GM23248 (cell line): ENCODE measurements at regions not wholly inside any gene's neighbourhood (a gene's known extent, or its start where the extent isn't known, plus 50 kb on each side); places are given as distances from the start of the nearest gene placed in this dataset.
A peak's percentile ranks its signal among the peaks of the same experiment; 100 is the strongest.

Source experiments
- DNase-seq: peaks from one replicate; pipeline ENCODE4 v3.0.0-alpha.2; 2015
- H2AFZ ChIP-seq: fragments of 200-600 bp; sonication (generic); 2 replicates; pipeline ENCODE4 v1.6.1; 2016; ENCODE audit warnings: antibody characterized with exemption
- H3F3A ChIP-seq: fragments of 200-600 bp; sonication (generic); 2 replicates; pipeline ENCODE4 v1.6.1; 2016; ENCODE audit warnings: mild to moderate bottlenecking, antibody characterized with exemption, mixed run types; ENCODE audit not compliant: insufficient read depth
- H3K27ac ChIP-seq: fragments of 200-600 bp; sonication (generic); 2 replicates; pipeline ENCODE4 v1.5.1; 2016; ENCODE audit warnings: mild to moderate bottlenecking
- H3K27me3 ChIP-seq: fragments of 200-600 bp; sonication (generic); replicated peaks from 2 replicates; pipeline ENCODE4 v1.6.1; 2016; ENCODE audit warnings: mild to moderate bottlenecking; ENCODE audit not compliant: insufficient read depth
- H3K36me3 ChIP-seq: fragments of 200-600 bp; sonication (generic); 2 replicates; pipeline ENCODE4 v1.6.1; 2016; ENCODE audit warnings: low read depth, mild to moderate bottlenecking
- H3K4me1 ChIP-seq: fragments of 200-600 bp; sonication (generic); 2 replicates; pipeline ENCODE4 v1.6.1; 2016; ENCODE audit warnings: mild to moderate bottlenecking; ENCODE audit not compliant: insufficient read depth
- H3K4me2 ChIP-seq: fragments of 200-600 bp; sonication (generic); one replicate; pipeline ENCODE4 v1.6.1; 2016; ENCODE audit warnings: mild to moderate bottlenecking; ENCODE audit not compliant: unreplicated experiment
- H3K4me3 ChIP-seq: fragments of 200-600 bp; sonication (generic); 2 replicates; pipeline ENCODE4 v1.5.1; 2016; ENCODE audit warnings: mild to moderate bottlenecking
- H3K79me2 ChIP-seq: fragments of 200-600 bp; sonication (generic); 2 replicates; pipeline ENCODE4 v1.6.1; 2016; ENCODE audit warnings: mild to moderate bottlenecking; ENCODE audit not compliant: insufficient read depth
- H3K9ac ChIP-seq: fragments of 200-600 bp; sonication (generic); 2 replicates; pipeline ENCODE4 v1.6.1; 2016; ENCODE audit warnings: mild to moderate bottlenecking
- H3K9me2 ChIP-seq: fragments of 200-600 bp; sonication (generic); 2 replicates; pipeline ENCODE4 v1.6.1; 2016; ENCODE audit warnings: mixed run types, mild to moderate bottlenecking, moderate library complexity; ENCODE audit not compliant: insufficient read depth
- H3K9me3 ChIP-seq: fragments of 200-600 bp; sonication (generic); one replicate; pipeline ENCODE4 v1.6.1; 2017; ENCODE audit warnings: low read depth
- H4K20me1 ChIP-seq: fragments of 200-600 bp; sonication (generic); 2 replicates; pipeline ENCODE4 v1.6.0; 2016; ENCODE audit not compliant: insufficient read depth
- EZH2 ChIP-seq: fragments of 200-600 bp; sonication (generic); IDR thresholded peaks from 2 replicates; pipeline ENCODE4 v1.6.1; 2018; ENCODE audit warnings: antibody characterized with exemption, mild to moderate bottlenecking; ENCODE audit not compliant: insufficient read depth, poor library complexity, severe bottlenecking
- EZH2phosphoT487 ChIP-seq: fragments of 200-600 bp; sonication (generic); IDR thresholded peaks from 2 replicates; pipeline ENCODE4 v1.6.1; 2018; ENCODE audit warnings: antibody characterized with exemption, moderate library complexity, mild to moderate bottlenecking, low read depth; ENCODE audit not compliant: insufficient read depth
- WGBS, 2 experiments: methylation state at CpG; one replicate each; pipeline ENCODE4 v1.1.6; 2015 to 2017; ENCODE audit warnings: low lambda C conversion rate in 2 of 2, low coverage in 1 of 2; ENCODE audit errors: missing lambda C conversion rate in 2 of 2; 5-methylcytosine and 5-hydroxymethylcytosine counted together
- in situ Hi-C: fragments of 300-500 bp; cut with MboI; formaldehyde crosslinking; loops from 2 replicates; pipeline ENCODE4 v1.15.0; 2020

DNA sequence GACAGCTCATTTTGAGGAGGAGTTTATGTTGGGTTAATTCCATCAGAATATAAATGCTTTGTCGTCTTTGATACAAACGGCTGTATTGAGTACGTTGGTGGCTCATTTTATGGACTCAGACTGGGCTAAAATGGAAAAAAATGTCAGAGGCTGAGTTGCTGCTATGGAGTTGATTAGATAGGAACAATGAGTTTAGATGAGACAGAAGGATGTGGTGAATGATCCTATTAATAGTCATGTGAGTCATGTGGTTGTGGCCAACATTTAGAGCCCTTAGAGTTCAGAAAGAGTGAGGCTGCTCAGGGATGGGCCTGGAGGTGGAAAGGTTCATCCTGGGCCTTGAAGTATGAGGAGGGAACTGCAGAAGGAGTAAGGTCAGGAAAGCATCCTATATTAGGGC, 434.2 kb downstream of the MEIS1 start:
- H2AFZ ChIP-seq, result no peak overlapping the region

DNA sequence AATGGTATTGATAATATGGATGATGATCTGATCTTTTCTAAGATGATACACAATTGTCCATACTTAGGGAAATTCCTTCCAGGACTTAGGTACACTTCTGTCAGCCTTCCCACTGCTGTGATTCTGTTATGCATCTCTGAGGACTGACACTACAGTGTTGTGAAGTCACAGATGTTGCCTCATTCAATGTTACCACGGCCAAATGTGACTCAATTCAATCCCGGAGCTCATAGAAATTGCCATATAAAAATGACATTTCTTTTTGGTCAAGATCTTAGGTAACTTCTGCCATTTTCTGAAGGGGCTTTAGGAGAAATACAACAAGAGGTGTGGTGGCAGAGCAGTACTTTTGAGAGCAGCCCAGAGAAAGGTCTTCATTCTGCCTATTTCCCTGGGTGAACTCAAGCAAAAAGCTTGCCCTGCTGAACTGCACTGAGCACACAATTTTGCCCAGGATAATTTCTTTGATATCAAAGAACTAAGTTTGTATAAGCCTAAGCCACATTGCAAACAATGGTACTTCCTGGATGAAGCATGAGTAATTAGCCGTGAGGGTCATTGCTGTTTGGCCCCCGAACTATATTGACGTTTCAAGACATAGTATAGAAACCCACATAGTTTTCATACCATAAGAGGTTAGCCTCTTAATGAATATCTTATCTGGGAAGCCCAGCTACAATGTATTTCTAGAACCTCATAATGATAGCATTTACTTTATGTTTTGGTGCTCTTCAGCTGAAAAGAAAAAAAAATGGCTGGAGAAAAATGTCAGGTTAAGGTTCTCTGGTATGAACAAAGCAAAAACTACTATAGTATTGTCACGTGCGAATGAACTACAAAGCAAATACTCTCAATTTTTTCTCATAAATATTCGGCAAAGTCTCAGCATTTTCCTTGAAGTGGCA, 437.4 kb downstream of the MEIS1 start:
- no peaks in the 10 kb centered on the region for H3K9me2 ChIP-seq
- no peaks in the 10 kb centered on the region for H3K27me3 ChIP-seq
- DNase-seq, result peak; percentile 68
- no peaks in the 10 kb centered on the region for H4K20me1 ChIP-seq
- 46 to 53% methylated on average over 8 of the region's 8 CpGs for WGBS, 2 experiments
- H3K4me2 ChIP-seq, result peak overlapping the region; percentile 9
- in situ Hi-C loops, result no loop called here
- TF ChIP-seq EZH2phosphoT487, result no peak
- no peak for TF ChIP-seq EZH2
- no peak overlapping the region for H3K4me3 ChIP-seq
- peaks cover 64% of the 10 kb centered on the region for H3K4me1 ChIP-seq
- peak overlapping the region; percentile 55 for H2AFZ ChIP-seq
- no peaks in the 10 kb centered on the region for H3K36me3 ChIP-seq
- no peaks in the 10 kb centered on the region for H3K79me2 ChIP-seq
- no peaks in the 10 kb centered on the region for H3K9me3 ChIP-seq
- peaks cover 48% of the 10 kb centered on the region for H3F3A ChIP-seq
- H3K9ac ChIP-seq, result no peak overlapping the region
- H3K27ac ChIP-seq, result no peak overlapping the region

More for the DNA sequence above, 434.2 kb downstream of the MEIS1 start:
- Histone ChIP-seq H3K9me3 (no peaks in the 10 kb centered on the region), H3K9ac (no peak overlapping the region), H3K27ac (no peak overlapping the region), H3K36me3 (no peaks in the 10 kb centered on the region), H3K9me2 (no peaks in the 10 kb centered on the region), H4K20me1 (no peaks in the 10 kb centered on the region), H3K79me2 (no peaks in the 10 kb centered on the region), H3F3A (peaks cover 36% of the 10 kb centered on the region), H3K4me2 (no peak overlapping the region), H3K27me3 (no peaks in the 10 kb centered on the region), H3K4me1 (peaks cover 75% of the 10 kb centered on the region), H3K4me3 (no peak overlapping the region)
- in situ Hi-C loops, result no loop called here
- no peak for TF ChIP-seq EZH2phosphoT487
- no peak for TF ChIP-seq EZH2
- 3 to 7% methylated on average over 3 of the region's 3 CpGs for WGBS, 2 experiments
- peak; percentile 63 for DNase-seq

DNA sequence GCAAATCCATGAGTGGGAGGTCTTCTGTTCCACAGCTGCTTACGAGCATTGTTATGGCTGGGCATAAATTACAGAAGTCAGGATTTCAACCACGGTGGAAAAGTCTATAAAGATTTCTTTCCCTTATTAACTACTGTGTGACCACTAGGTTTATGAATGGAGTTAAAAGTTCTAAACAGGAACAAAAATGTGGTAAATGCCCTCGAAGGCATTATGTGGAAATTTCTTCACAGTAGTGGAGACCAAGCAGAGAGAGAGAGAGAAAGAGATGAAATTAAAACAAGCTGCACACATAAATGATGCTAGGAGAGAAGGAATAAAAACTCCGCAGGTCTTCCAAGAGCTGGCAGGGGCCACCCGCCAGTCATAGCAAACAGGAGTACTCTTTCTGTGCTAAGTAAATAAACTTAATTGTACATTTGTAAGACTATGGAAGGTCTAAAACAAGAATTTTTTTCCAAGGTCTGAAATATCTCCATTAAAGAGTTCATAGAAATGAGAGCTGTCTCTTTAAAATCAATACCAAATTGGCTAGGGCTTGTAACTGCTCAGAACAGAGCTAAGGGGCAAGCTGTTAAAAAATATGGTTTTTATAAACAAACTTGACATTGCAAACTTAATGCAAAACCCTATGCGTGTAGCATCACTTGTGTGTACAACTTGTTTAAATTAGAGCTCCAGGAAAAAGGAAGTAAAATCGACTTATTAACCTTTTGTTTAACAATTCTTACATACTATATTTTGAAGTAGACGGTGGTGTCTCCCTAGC, 438.2 kb downstream of the MEIS1 start:
- WGBS, 2 experiments, result 21 to 25% methylated on average over 8 of the region's 8 CpGs
- DNase-seq, result no peak
- Histone ChIP-seq H3K9me3 (no peaks in the 10 kb centered on the region), H3K4me1 (peaks cover 62% of the 10 kb centered on the region), H3K27me3 (no peaks in the 10 kb centered on the region), H2AFZ (peak overlapping the region; percentile 55), H4K20me1 (no peaks in the 10 kb centered on the region), H3K79me2 (no peaks in the 10 kb centered on the region), H3F3A (peaks cover 44% of the 10 kb centered on the region), H3K36me3 (no peaks in the 10 kb centered on the region), H3K9me2 (no peaks in the 10 kb centered on the region), H3K4me3 (0 out of 2 replicates have a peak overlapping the region, but pooled peaks have one; percentile 1), H3K4me2 (peak overlapping the region; percentile 70), H3K9ac (no peak overlapping the region), H3K27ac (peak overlapping the region; percentile 50; the same call in 1 of the 2 replicates)
- TF ChIP-seq EZH2 (no peak), EZH2phosphoT487 (no peak)
- in situ Hi-C loops, result no loop called here

DNA sequence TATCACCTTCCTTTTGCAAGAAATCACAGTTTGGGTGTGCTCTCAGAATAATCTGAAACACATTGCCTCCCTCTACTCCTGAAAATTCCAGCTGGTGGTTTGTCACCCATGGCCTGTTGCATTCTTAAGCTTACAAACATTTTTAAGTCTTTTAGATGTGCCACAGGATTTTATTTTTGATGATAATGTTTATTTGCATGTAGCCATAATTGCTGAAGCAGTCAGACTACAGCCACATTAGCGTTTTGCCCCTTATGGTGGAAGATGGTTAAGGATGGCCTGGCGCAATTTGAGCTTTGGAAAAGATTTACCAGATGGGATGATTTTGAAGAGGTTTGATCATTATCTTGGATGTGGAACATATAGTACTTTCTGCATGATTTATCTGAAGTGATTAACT, 439.5 kb downstream of the MEIS1 start:
- Histone ChIP-seq H2AFZ (peak overlapping the region; percentile 20), H3K4me1 (peaks cover 55% of the 10 kb centered on the region), H3F3A (peaks cover 32% of the 10 kb centered on the region), H4K20me1 (no peaks in the 10 kb centered on the region), H3K79me2 (no peaks in the 10 kb centered on the region), H3K27me3 (no peaks in the 10 kb centered on the region), H3K9me3 (no peaks in the 10 kb centered on the region), H3K27ac (peak overlapping the region; percentile 50), H3K4me3 (0 out of 2 replicates have a peak overlapping the region, but pooled peaks have one; percentile 28), H3K9me2 (no peaks in the 10 kb centered on the region), H3K36me3 (no peaks in the 10 kb centered on the region), H3K9ac (no peak overlapping the region), H3K4me2 (peak overlapping the region; percentile 70)
- TF ChIP-seq EZH2, result no peak
- no peak for TF ChIP-seq EZH2phosphoT487
- DNase-seq, result peak; percentile 62
- WGBS, 2 experiments, result 77% methylated on average over 2 of the region's 2 CpGs
- in situ Hi-C loops, result no loop called here
